ENCODE measurements at regions not wholly inside any gene's neighbourhood (a gene's known extent, or its start where the extent isn't known, plus 50 kb on each side); places are given as distances from the start of the nearest gene placed in this dataset.
"Not testable (repeated sequence)": the region's sequence is repeated elsewhere in the genome, so short reads cannot be mapped to it uniquely, and the experiment has no call there.

GRCh38 chr2:124996406-124996805, 971.3 kb downstream of the CNTNAP5 start:
- no peak overlapping the region for H3K4me3 ChIP-seq (ENCODE audit: low read length)
- TF ChIP-seq CTCF (conservative IDR thresholded peaks at IDR 0.05; ENCODE audit: low read length), result no peak
- no peak for DNase-seq (ENCODE audit: low read depth)

GRCh38 chr2:124999906-125000305, 974.8 kb downstream of the CNTNAP5 start:
- DNase-seq (ENCODE audit: low read depth), result no peak
- no peak for TF ChIP-seq CTCF (conservative IDR thresholded peaks at IDR 0.05; ENCODE audit: low read length)
- no peak overlapping the region for H3K4me3 ChIP-seq (ENCODE audit: low read length)

GRCh38 chr2:125004106-125004800, 979.2 kb downstream of the CNTNAP5 start:
- DNase-seq (ENCODE audit: low read depth), result no peak
- H3K4me3 ChIP-seq (ENCODE audit: low read length), result no peak overlapping the region
- TF ChIP-seq CTCF (conservative IDR thresholded peaks at IDR 0.05; ENCODE audit: low read length), result no peak

GRCh38 chr2:125006676-125007075, 981.6 kb downstream of the CNTNAP5 start:
- no peak overlapping the region for H3K4me3 ChIP-seq (ENCODE audit: low read length)
- no peak for DNase-seq (ENCODE audit: low read depth)
- no peak for TF ChIP-seq CTCF (conservative IDR thresholded peaks at IDR 0.05; ENCODE audit: low read length)

GRCh38 chr2:125028721-125029120, 1003.6 kb downstream of the CNTNAP5 start:
- not testable (repeated sequence) for DNase-seq (ENCODE audit: low read depth); H3K4me3 ChIP-seq (ENCODE audit: low read length)

GRCh38 chr2:125033871-125034270, 1008.8 kb downstream of the CNTNAP5 start:
- no peak for DNase-seq (ENCODE audit: low read depth)
- TF ChIP-seq CTCF (conservative IDR thresholded peaks at IDR 0.05; ENCODE audit: low read length), result no peak
- no peak overlapping the region for H3K4me3 ChIP-seq (ENCODE audit: low read length)

- TF ChIP-seq CTCF (conservative IDR thresholded peaks at IDR 0.05; ENCODE audit: low read length), result no peak
- DNase-seq (ENCODE audit: low read depth), result no peak
- H3K4me3 ChIP-seq (ENCODE audit: low read length), result no peak overlapping the region
These were observed 1012.1 kb downstream of the CNTNAP5 start for GRCh38 chr2:125037135-125037653.
